Breast epithelium (tissue), 3 donors: ENCODE measurements at regions not wholly inside any gene's neighbourhood (a gene's known extent, or its start where the extent isn't known, plus 50 kb on each side); places are given as distances from the start of the nearest gene placed in this dataset.

ENCODE experiments used
- POLR2A ChIP-seq: fragments of 450-650 bp; IDR thresholded peaks from one replicate; pipeline ENCODE4 v1.6.1; 2016; ENCODE audit warnings: antibody characterized with exemption, mild to moderate bottlenecking, moderate library complexity
- POLR2AphosphoS5 ChIP-seq, 3 donors: sonication (generic); formaldehyde crosslinking; IDR thresholded peaks; one replicate each; pipeline ENCODE4 v1.6.1; 2017; ENCODE audit warnings: antibody characterized with exemption in 3 of 3
- TF ChIP-seq, protein P1 (sequence below), 3 donors: fragments of 450-650 bp; IDR thresholded peaks; one replicate each; pipeline ENCODE4 v1.5.1; 2016 to 2017; ENCODE audit warnings: antibody characterized with exemption in 3 of 3, mild to moderate bottlenecking in 3 of 3, moderate library complexity in 3 of 3

DNA sequence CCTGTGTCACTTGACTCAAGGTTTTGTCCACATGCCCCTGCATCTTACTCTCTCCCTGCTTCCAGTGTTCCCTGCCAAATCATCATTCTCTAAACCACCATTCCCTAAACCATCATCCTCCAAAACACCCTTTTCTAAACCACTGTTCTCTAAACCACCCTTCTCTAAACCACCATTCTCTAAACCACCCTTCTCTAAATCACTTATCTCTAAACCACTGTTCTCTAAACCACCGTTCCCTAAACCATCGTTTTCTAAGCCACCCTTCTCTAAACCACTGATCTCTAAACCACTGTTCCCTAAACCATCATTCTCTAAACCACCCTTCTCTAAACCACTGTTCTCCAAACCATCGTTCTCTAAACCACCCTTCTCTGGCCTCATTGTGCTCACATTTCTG is 142.1 kb downstream of the CXCL12 start:
- TF ChIP-seq, protein P1, sequence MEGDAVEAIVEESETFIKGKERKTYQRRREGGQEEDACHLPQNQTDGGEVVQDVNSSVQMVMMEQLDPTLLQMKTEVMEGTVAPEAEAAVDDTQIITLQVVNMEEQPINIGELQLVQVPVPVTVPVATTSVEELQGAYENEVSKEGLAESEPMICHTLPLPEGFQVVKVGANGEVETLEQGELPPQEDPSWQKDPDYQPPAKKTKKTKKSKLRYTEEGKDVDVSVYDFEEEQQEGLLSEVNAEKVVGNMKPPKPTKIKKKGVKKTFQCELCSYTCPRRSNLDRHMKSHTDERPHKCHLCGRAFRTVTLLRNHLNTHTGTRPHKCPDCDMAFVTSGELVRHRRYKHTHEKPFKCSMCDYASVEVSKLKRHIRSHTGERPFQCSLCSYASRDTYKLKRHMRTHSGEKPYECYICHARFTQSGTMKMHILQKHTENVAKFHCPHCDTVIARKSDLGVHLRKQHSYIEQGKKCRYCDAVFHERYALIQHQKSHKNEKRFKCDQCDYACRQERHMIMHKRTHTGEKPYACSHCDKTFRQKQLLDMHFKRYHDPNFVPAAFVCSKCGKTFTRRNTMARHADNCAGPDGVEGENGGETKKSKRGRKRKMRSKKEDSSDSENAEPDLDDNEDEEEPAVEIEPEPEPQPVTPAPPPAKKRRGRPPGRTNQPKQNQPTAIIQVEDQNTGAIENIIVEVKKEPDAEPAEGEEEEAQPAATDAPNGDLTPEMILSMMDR (IDR thresholded peaks at IDR 0.05) = no peak
- TF ChIP-seq POLR2A = no peak
- TF ChIP-seq POLR2AphosphoS5 (IDR thresholded peaks at IDR 0.05) = no peak
